Panc1 (cell line): ENCODE measurements at regions not wholly inside any gene's neighbourhood (a gene's known extent, or its start where the extent isn't known, plus 50 kb on each side); places are given as distances from the start of the nearest gene placed in this dataset.

ENCODE experiments used
- ATAC-seq: fragments of 200-7000 bp; cut with Tn5 transposase; 2 replicates; pipeline ENCODE4 v1.9.1; 2020; ENCODE audit warnings: mild to moderate bottlenecking, moderate library complexity
- BruUV-seq: library from RNA; stranded (reverse); fragments of 400-500 nt; replicated peaks from 2 replicates; lab custom pipeline; 2021; lab: Mats Ljungman, UMichigan
- CTCF ChIA-PET: fragments of 300-600 bp; sonication (Branson Sonifier 250); formaldehyde crosslinking; loops from one replicate; lab custom pipeline; 2022; ENCODE audit warnings: antibody characterized with exemption; lab: Charles Lee
- POLR2A ChIA-PET: fragments of 300-600 bp; sonication (Branson Sonifier 250); formaldehyde crosslinking; loops from one replicate; lab custom pipeline; 2022; ENCODE audit warnings: antibody characterized with exemption; lab: Charles Lee
- DNase-seq: peaks from one replicate; pipeline ENCODE4 v3.0.0-alpha.2; 2010; ENCODE audit warnings: low read depth, low spot score
- H3K27ac ChIP-seq: 2 replicates; pipeline ENCODE4 v1.5.1; 2011; ENCODE audit warnings: mild to moderate bottlenecking, low read length, inconsistent platforms
- H3K27me3 ChIP-seq: fragments of 200-500 bp; sonication (Bioruptor generic); 2 replicates; pipeline ENCODE4 v1.6.0; 2014; ENCODE audit warnings: low read length, inconsistent platforms; ENCODE audit not compliant: control insufficient read depth, insufficient read depth
- H3K36me3 ChIP-seq: fragments of 200-500 bp; sonication (Bioruptor generic); 2 replicates; pipeline ENCODE4 v1.5.1; 2014; ENCODE audit warnings: inconsistent platforms, mild to moderate bottlenecking, low read length, moderate library complexity; ENCODE audit not compliant: control insufficient read depth, insufficient read depth
- H3K4me1 ChIP-seq: 2 replicates; pipeline ENCODE4 v1.5.1; 2011; ENCODE audit warnings: inconsistent platforms, mild to moderate bottlenecking, low read length, moderate library complexity; ENCODE audit not compliant: control insufficient read depth, insufficient read depth
- H3K4me3 ChIP-seq, 2 experiments: 2 replicates each; pipeline ENCODE4 v1.5.1; 2011 to 2012; ENCODE audit warnings: low read depth in 2 of 2, low read length in 2 of 2, mild to moderate bottlenecking in 2 of 2, inconsistent platforms in 1 of 2, moderate library complexity in 1 of 2
- H3K9me3 ChIP-seq: fragments of 200-500 bp; sonication (Bioruptor generic); 2 replicates; pipeline ENCODE4 v1.5.1; 2014; ENCODE audit warnings: low read depth, mild to moderate bottlenecking, inconsistent platforms, low read length, moderate library complexity; ENCODE audit not compliant: control insufficient read depth, insufficient read depth
- CTCF ChIP-seq: fragments of 450-650 bp; IDR thresholded peaks from 2 replicates; pipeline ENCODE4 v1.5.1; 2017; ENCODE audit warnings: mild to moderate bottlenecking
- POLR2AphosphoS5 ChIP-seq: IDR thresholded peaks from 2 replicates; pipeline ENCODE4 v1.6.1; 2012; ENCODE audit warnings: mild to moderate bottlenecking, low read depth, low read length, moderate library complexity
- REST ChIP-seq, 2 experiments: IDR thresholded peaks; 2 replicates each; pipeline ENCODE4 v1.6.1; 2011 to 2012; ENCODE audit warnings: low read depth in 2 of 2, control low read depth in 1 of 2, low read length in 1 of 2, mild to moderate bottlenecking in 1 of 2, moderate library complexity in 1 of 2; ENCODE audit not compliant: insufficient read depth in 1 of 2
- SIN3A ChIP-seq: IDR thresholded peaks from 2 replicates; pipeline ENCODE4 v1.6.1; 2012; ENCODE audit warnings: low read depth, mild to moderate bottlenecking, low read length, moderate library complexity, borderline replicate concordance; ENCODE audit not compliant: insufficient read depth
- TCF7L2 ChIP-seq: IDR thresholded peaks from 2 replicates; pipeline ENCODE4 v1.6.1; 2011; ENCODE audit warnings: mild to moderate bottlenecking, low read depth, low read length, inconsistent platforms
- in situ Hi-C: cut with HindIII; loops from 2 replicates; pipeline ENCODE4 v1.10.0; 2016; ENCODE audit warnings: low sequenced_read_pairs, low pct_unique_long_range_greater_than_20kb
- intact Hi-C: fragments of 100-400 bp; cut with micrococcal nuclease; formaldehyde crosslinking; loops from one replicate; pipeline ENCODE4 v1.10.0; 2022; ENCODE audit not compliant: unreplicated experiment

DNA sequence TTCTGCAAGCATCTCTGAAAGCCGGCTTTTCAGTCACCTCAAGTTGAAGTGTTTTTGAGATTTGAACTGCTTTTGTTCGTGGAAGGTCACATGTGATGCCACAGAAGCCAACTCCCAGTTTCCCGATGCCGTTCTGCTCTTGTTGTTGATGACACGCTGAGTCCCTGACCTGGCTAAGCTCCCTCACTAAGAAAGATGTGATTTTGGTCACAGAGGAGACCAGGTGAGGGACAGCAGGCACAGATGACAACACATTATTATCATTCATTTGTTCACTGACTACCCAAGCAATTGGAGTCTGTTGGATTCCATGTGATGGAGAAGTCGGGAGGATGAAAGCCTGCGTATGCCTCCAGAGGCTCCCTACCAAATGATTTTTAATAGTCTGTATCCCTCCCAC lies 822.4 kb upstream of the RBFOX1 start:
- no peak for DNase-seq
- no peak for ATAC-seq
- ChIA-PET POLR2A (no interaction called here), CTCF (no interaction called here)
- BruUV-seq, result no TSS peak
- in situ Hi-C loops (no loop called here), intact Hi-C loops (no loop called here)
- TF ChIP-seq CTCF, result no peak
- TF ChIP-seq TCF7L2, result no peak
- TF ChIP-seq SIN3A, result no peak
- TF ChIP-seq REST (IDR thresholded peaks at IDR 0.05; ENCODE audit: insufficient read depth in 1 of 2, low read depth in 2 of 2, low read length in 1 of 2), result no peak
- no peak for TF ChIP-seq POLR2AphosphoS5
- Histone ChIP-seq H3K27me3 (no peaks in the 10 kb centered on the region), H3K27ac (no peak overlapping the region), H3K4me3 (no peak overlapping the region), H3K36me3 (no peaks in the 10 kb centered on the region), H3K9me3 (no peaks in the 10 kb centered on the region), H3K4me1 (no peaks in the 10 kb centered on the region)

GRCh38 chr16:6499413-6499812 lies 833.2 kb upstream of the RBFOX1 start:
- H3K4me1 ChIP-seq, result no peaks in the 10 kb centered on the region
- in situ Hi-C loops, result no loop called here
- no peak for ATAC-seq
- no peak overlapping the region for H3K4me3 ChIP-seq
- no peak for DNase-seq
- intact Hi-C loops, result no loop called here
- POLR2A ChIA-PET, result no interaction called here
- TF ChIP-seq REST (IDR thresholded peaks at IDR 0.05; ENCODE audit: insufficient read depth in 1 of 2, low read depth in 2 of 2, low read length in 1 of 2) (no peak), POLR2AphosphoS5 (no peak), CTCF (no peak), TCF7L2 (no peak), SIN3A (no peak)
- no TSS peak for BruUV-seq
- CTCF ChIA-PET, result no interaction called here
- H3K27me3 ChIP-seq, result no peaks in the 10 kb centered on the region
- H3K36me3 ChIP-seq, result no peaks in the 10 kb centered on the region
- H3K9me3 ChIP-seq, result no peaks in the 10 kb centered on the region
- H3K27ac ChIP-seq, result no peak overlapping the region
